GM12891 (cell line): ENCODE measurements at regions not wholly inside any gene's neighbourhood (a gene's known extent, or its start where the extent isn't known, plus 50 kb on each side); places are given as distances from the start of the nearest gene placed in this dataset.

Experiments
- DNase-seq: peaks from one replicate; pipeline ENCODE4 v3.0.0; 2011; ENCODE audit warnings: low spot score; ENCODE audit not compliant: insufficient read length
- FAIRE-seq: peaks from 2 replicates; lab custom pipeline; 2011; peaks lifted over from hg19 to GRCh38; lab: Jason Lieb, UNC
- PAX5 ChIP-seq: IDR thresholded peaks from 2 replicates; pipeline ENCODE4 v1.6.1; 2011; ENCODE audit warnings: low read length, moderate library complexity, mild to moderate bottlenecking; ENCODE audit not compliant: insufficient read depth, severe bottlenecking
- POLR2A ChIP-seq: IDR thresholded peaks from 2 replicates; pipeline ENCODE4 v1.6.1; 2011; ENCODE audit warnings: low read depth, low read length, control low read depth
- POLR2AphosphoS5 ChIP-seq: IDR thresholded peaks from 2 replicates; pipeline ENCODE4 v1.6.1; 2011; ENCODE audit warnings: low read depth, low read length, control low read depth
- POU2F2 ChIP-seq: IDR thresholded peaks from 2 replicates; pipeline ENCODE4 v1.6.1; 2011; ENCODE audit warnings: low read depth, mild to moderate bottlenecking, control low read depth, low read length, moderate library complexity
- SPI1 ChIP-seq: IDR thresholded peaks from 2 replicates; pipeline ENCODE4 v1.6.1; 2011; ENCODE audit warnings: low read depth, low read length, control low read depth
- TAF1 ChIP-seq: IDR thresholded peaks from 2 replicates; pipeline ENCODE4 v1.6.1; 2011; ENCODE audit warnings: low read depth, low read length, control low read depth

GRCh38 chr9:86837345-86837744 is 110.0 kb downstream of the GAS1 start:
- no peak for DNase-seq
- no peak for FAIRE-seq
- TF ChIP-seq PAX5 = no peak
- TF ChIP-seq SPI1 = no peak
- no peak for TF ChIP-seq TAF1
- no peak for TF ChIP-seq POLR2A
- TF ChIP-seq POLR2AphosphoS5 = no peak
- TF ChIP-seq POU2F2 = no peak

GRCh38 chr9:86836797-86837196 is 110.5 kb downstream of the GAS1 start:
- TF ChIP-seq TAF1 (no peak), SPI1 (no peak)
- no peak for DNase-seq
- FAIRE-seq = no peak

- DNase-seq = no peak
- TF ChIP-seq POLR2AphosphoS5 (no peak), SPI1 (no peak), TAF1 (no peak), PAX5 (no peak), POU2F2 (no peak), POLR2A (no peak)
- FAIRE-seq = no peak
These were observed 111.0 kb downstream of the GAS1 start for GRCh38 chr9:86836266-86836665.

- TF ChIP-seq PAX5 (no peak), POLR2A (no peak), POU2F2 (no peak), TAF1 (no peak), SPI1 (no peak), POLR2AphosphoS5 (no peak)
- DNase-seq (no peak), FAIRE-seq (no peak)
These were observed 117.0 kb downstream of the GAS1 start for GRCh38 chr9:86830356-86830755.

- DNase-seq (no peak), FAIRE-seq (no peak)
- no peak for TF ChIP-seq SPI1
- TF ChIP-seq POU2F2 = no peak
- TF ChIP-seq POLR2AphosphoS5 = no peak
- TF ChIP-seq POLR2A = no peak
- TF ChIP-seq TAF1 = no peak
These were observed 117.7 kb downstream of the GAS1 start for GRCh38 chr9:86829496-86830046.

GRCh38 chr9:86828631-86829030 is 118.7 kb downstream of the GAS1 start:
- no peak for DNase-seq
- TF ChIP-seq SPI1 = peak; percentile 47
- TF ChIP-seq POLR2A = no peak
- FAIRE-seq = no peak

- DNase-seq = no peak
- no peak for FAIRE-seq
- TF ChIP-seq SPI1 (no peak), PAX5 (no peak), POU2F2 (no peak), TAF1 (no peak), POLR2A (no peak), POLR2AphosphoS5 (no peak)
These were observed 119.4 kb downstream of the GAS1 start for GRCh38 chr9:86827893-86828292.

GRCh38 chr9:86825299-86825698 is 122.0 kb downstream of the GAS1 start:
- FAIRE-seq (no peak), DNase-seq (no peak)
- TF ChIP-seq TAF1 (no peak), POLR2AphosphoS5 (no peak), SPI1 (no peak), POU2F2 (no peak)

- DNase-seq (no peak), FAIRE-seq (no peak)
- no peak for TF ChIP-seq POLR2AphosphoS5
- TF ChIP-seq PAX5 = no peak
- no peak for TF ChIP-seq POU2F2
These were observed 125.1 kb downstream of the GAS1 start for GRCh38 chr9:86822006-86822801.

- DNase-seq (no peak), FAIRE-seq (no peak)
- TF ChIP-seq POLR2AphosphoS5 (no peak), POLR2A (no peak)
These were observed 126.1 kb downstream of the GAS1 start for GRCh38 chr9:86821006-86821845.
